GM19035 (cell line): ENCODE measurements at regions not wholly inside any gene's neighbourhood (a gene's known extent, or its start where the extent isn't known, plus 50 kb on each side); places are given as distances from the start of the nearest gene placed in this dataset.
"Not testable (repeated sequence)": the region's sequence is repeated elsewhere in the genome, so short reads cannot be mapped to it uniquely, and the experiment has no call there.

Experiments used
- ATAC-seq: cut with Tn5 transposase; IDR thresholded peaks from one replicate; pipeline ENCODE4 v1.9.1; 2021; ENCODE audit not compliant: unreplicated experiment

DNA sequence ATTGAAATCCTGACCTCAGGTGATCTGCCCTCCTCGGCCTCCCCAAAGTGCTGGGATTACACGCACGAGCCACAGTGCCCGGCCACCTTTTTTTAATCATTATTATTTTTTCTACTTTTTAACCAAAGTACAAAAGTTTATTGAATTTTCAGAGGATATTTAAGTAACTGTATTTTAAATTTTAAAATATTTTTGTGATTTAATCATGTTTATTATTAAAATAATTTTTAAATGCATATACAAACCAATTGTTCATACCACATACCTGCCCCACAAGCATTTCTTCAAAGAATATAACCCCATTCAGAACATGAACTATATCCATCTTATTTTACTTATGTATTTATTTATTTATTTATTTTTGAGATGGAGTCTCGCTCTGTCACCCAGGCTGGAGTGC, 163.6 kb upstream of the MAP2 start:
- no peak for ATAC-seq

DNA sequence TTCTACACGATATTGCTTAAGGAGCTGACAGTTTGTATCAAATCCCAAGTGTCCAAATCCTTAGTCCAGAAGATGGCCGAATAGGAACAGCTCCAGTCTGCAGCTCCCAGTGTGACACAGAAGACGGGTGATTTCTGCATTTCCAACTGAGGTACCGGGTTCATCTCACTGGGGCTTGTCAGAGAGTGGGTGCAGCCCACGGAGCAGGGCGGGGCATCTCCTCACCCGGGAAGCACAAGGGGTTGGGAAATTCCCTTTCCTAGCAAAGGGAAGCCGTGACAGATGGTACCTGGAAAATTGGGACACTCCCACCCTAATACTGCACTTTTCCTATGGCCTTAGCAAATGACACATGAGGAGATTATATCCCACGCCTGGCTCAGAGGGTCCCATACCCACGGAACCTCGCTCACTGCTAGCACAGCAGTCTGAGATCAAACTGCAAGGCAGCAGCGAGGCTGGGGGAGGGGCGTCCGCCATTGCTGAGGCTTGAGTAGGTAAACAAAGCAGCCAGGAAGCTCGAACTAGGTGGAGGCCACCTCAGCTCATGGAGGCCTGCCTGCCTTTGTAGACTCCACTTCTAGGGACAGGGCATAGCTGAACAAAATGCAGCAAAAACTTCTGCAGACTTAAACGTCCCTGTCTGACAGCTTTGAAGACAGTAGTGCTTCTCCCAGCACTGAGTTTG, 162.3 kb upstream of the MAP2 start:
- not testable (repeated sequence) for ATAC-seq

GRCh38 chr2:209269024-209269423, 154.8 kb upstream of the MAP2 start:
- no peak for ATAC-seq

DNA sequence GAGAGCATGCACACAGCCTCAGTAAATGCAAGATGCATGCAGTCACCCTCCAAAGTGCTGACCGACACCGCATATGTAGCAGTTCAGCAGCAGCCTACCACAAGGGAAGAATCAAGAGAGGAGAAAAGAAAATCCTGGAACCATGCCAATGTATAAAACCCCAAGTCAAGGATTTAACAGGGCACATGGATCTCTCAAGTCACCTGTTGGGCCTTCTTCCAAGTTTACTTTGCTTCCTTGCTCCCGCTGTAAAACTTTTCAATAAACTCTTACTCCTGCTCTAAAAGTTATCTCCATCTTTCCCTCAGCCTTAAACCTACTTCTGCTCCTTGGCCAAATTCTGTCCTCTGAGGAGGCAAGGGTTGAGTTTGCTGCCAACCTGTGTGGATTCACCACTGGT, 147.8 kb upstream of the MAP2 start:
- ATAC-seq, result no peak

- no peak for ATAC-seq
Observed at GRCh38 chr2:209277444-209277843, 146.4 kb upstream of the MAP2 start.

DNA sequence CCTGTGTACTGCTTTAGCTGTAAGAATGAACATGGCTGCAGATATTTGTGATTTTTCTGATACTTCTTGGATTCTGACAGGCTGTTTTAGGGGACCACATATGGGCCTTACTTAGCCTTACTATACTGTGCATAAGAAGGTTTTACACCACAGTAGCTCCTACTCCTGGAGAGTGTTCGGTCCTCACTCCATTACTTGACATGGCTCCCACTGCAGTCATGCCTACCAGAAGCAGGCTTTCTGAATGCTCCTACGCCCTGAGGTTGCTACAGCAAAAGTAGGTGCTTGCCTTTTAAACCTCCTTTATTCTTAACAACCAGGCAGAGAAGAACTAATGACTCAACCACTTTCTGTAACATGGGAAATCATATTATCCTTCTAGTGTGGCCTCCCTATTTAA, 125.2 kb upstream of the MAP2 start:
- ATAC-seq, result no peak

- ATAC-seq, result not testable (repeated sequence)
Observed at GRCh38 chr2:209299478-209299877, 124.4 kb upstream of the MAP2 start.

DNA sequence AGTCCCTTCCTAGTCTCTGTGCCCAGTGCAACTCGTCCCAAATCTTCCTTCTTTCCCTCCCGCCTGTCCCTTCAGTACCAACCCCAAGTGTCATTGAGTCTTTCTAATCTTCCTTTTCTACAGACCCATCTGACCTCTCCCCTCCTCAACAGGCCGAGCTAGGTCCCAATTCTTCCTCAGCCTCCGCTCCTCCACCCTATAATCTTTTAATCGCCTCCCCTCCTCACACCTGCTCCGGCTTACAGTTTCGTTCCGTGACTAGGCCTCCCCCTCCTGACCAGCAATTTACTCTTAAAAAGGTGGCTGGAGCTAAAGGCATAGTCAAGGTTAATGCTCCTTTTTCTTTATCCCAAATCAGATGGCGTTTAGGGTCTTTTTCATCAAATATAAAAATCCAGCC, 123.1 kb upstream of the MAP2 start:
- ATAC-seq, result not testable (repeated sequence)

- no peak for ATAC-seq
Observed at GRCh38 chr2:209305026-209305425, 118.8 kb upstream of the MAP2 start.

DNA sequence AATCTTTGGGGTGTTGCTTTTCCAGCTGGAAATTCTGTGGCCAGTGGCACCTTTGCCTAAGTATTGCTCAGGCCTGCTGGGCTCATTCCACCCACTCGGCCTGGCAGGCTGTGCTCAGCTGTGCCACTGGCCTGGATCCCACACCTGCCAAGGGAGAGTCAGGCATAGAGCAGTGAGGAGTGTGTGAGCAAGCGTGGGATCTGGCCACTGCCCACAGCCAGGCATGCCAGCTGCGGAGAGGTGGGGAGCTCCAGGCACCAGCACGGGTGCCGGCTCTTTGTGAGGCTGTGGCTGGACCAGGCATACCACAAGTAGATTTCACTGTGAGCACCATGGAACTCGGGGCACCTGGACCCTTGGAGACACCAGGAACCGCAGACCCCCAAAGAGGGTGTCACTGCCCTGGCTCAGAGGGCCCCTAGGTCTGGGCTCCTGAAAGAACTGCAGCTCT, 118.1 kb upstream of the MAP2 start:
- ATAC-seq, result no peak

DNA sequence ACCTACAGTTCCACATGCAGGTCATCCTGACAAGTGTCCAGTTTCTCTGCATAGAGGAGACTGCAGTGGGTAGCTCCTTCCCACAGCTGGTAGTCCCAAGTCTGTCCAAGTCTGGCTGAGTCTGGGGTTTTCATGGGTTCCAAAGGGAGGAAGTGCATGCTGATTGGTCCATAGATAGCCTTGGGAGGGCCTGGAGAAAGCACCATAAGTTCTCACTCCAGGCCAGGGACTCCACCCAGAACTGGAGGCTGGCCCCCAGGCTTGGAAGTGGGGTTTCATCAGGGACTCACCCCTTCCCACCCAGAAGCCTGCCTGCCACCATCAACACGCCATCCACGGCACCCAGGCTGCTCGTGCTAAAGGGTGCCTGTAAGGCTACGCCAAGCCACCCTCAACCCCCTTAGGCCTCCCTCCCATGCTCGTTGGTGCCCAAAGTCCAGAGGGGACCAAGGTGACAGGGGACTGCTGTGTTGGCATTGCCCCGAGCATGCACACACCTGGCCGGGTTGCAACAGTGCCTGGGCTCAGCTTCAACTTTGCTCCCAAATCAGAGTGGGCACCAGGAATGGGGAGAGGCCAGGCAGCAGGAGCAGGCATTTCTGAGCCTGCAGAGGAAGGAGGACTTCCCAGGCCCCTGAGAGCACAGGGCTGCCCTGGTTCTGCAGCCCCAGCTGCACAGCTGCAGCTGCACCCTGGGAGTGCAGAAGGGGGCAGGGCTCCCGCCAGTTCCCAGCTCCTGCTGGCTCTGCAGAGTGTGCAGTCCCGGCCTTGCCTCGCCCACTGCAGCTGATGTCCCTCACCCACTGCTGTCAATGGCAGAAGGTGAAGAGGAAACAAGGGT, 116.5 kb upstream of the MAP2 start:
- no peak for ATAC-seq

GRCh38 chr2:209308415-209308814, 115.4 kb upstream of the MAP2 start:
- no peak for ATAC-seq

DNA sequence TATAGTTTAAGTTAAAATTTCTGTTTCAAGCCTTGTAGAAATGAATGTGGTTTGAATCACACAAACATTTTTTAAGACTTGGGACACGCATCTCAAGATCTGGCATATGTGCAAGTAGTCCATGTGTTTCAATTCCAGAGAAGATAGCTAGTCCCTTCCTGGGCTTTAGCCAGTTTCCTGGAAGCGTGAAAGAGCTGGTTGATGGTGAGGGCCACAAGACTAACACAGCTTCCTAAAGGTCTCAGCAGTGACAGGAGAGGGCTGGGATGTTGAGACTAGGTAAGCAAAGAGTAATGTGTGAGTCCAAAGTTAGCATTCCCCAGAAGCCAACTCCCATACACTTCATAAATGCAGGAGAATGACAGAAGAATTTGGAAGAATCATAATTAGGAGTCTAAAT, 111.9 kb upstream of the MAP2 start:
- no peak for ATAC-seq

GRCh38 chr2:209312450-209312849, 111.4 kb upstream of the MAP2 start:
- ATAC-seq, result not testable (repeated sequence)

GRCh38 chr2:209314653-209315052, 109.2 kb upstream of the MAP2 start:
- no peak for ATAC-seq

- no peak for ATAC-seq
Observed at GRCh38 chr2:209316141-209316540, 107.7 kb upstream of the MAP2 start.

DNA sequence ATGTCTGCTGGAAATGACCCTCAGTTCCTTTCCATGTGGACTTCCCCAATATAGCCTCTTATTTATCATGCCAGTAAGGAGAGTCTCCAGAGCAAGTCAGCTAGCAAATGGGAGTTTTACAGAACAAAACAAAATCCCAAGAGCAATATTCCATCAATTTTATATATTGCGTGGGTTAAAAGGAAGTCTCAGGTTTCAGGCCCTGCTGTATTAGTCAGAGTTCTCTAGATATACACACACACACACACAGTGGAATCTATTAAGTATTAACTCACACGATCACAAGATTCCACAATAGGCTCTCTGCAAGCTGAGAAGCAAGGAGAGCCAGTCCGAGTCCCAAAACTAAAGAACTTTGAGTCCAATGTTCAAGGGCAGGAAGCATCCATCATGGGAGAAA, 102.8 kb upstream of the MAP2 start:
- ATAC-seq, result no peak

DNA sequence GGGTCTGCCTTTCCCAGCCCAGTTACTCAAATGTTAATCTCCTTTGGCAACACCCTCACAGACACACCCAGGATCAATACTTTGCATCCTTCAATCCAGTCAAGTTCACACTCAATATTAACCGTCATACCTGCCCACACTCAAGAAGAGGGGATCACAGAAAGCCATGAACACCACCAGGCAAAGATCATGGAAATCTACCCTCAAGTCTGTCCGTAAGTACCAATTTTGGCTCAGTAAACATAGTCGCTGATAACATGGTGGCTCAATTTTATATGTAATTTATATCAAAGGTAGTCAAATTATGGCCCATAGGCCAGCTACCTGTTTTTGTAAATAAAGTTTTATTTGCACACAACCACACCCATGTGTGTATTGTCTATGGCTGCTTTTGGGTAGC, 102.3 kb upstream of the MAP2 start:
- ATAC-seq, result no peak

GRCh38 chr2:209322041-209322440, 101.8 kb upstream of the MAP2 start:
- no peak for ATAC-seq

DNA sequence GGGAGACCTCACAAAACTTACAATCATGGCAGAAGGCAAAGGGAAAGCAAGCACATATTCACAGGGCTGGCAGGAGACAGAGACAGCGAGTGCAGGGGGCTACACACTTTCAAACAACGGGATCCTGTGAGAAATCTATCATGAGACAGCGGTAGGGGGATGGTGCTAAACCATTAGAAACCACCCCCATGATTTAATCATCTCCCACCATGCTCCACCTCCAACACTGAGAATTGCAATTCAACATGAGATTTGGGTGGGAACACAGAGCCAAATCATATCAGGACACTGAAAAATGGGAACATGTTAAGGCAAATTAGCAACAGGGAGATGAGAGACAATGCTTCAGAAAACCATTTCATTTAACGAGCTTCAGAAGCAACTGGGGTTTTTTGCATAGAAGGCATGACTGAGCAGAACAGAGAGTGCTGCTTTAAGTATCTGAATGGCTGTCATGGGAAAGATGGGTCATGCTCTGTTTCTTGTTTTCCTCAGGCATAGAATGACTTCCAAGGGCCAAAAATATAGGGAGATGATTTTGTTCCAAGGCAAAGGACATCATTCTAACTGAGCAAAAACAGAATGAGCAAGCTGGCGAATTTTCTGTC, 100.8 kb upstream of the MAP2 start:
- no peak for ATAC-seq

DNA sequence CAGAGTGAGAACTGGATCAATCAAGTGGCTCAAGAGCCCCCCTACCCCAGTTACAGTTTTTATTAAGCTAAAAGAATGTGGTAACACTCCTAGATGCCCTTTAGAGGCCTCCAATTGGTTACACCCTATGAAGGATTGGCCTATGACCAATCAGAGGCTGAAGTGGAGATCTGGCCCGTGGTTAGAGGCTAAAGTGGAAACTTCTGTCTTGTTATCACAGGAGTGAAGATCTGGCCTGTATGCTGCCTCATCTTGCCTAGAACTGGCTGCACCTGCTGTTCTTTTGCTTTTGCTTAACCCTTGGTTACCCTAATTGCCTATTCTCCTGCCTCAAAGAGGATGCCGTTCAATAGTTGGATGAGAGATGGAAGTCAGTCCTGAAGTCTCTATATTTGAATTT, 100.1 kb upstream of the MAP2 start:
- no peak for ATAC-seq

DNA sequence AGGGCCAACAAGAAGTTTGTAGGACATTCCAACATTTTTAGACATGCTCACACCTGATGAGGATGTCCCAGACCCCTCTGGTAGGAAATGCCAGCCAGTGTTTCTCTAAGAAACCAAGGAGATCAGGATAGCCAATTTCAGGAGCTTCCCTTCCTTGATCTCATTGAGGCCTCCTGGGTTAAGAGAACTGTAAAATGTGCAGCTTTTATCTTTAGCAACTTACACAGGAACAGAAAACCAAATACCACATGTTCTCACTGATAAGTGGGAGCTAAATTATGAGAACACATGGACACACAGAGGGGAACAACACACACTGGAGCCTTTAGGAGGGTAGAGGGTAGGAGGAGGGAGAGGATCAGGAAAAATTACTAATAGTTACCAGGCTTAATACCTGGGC, 99.6 kb upstream of the MAP2 start:
- no peak for ATAC-seq
